ENCODE measurements at regions not wholly inside any gene's neighbourhood (a gene's known extent, or its start where the extent isn't known, plus 50 kb on each side); places are given as distances from the start of the nearest gene placed in this dataset.

DNA sequence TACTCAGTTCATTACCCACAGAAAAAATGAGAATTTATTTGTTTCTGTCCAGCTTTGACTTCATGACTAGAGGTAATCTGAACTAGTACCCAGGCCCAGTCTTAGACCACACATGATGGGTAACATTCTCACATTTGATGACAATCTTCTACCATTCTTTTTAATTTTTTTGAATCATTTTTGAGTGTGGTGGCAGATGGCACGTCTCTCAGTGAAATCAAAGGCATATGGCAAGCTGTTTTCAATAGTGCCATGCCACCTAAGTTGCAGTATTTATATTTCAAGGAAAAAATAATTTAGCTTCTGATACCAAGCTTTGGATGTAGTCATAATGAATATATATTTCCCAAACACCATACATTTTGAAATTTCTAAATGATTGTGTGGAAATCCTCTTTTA is 88.8 kb upstream of the HS3ST5 start:
- TF ChIP-seq, protein P1, sequence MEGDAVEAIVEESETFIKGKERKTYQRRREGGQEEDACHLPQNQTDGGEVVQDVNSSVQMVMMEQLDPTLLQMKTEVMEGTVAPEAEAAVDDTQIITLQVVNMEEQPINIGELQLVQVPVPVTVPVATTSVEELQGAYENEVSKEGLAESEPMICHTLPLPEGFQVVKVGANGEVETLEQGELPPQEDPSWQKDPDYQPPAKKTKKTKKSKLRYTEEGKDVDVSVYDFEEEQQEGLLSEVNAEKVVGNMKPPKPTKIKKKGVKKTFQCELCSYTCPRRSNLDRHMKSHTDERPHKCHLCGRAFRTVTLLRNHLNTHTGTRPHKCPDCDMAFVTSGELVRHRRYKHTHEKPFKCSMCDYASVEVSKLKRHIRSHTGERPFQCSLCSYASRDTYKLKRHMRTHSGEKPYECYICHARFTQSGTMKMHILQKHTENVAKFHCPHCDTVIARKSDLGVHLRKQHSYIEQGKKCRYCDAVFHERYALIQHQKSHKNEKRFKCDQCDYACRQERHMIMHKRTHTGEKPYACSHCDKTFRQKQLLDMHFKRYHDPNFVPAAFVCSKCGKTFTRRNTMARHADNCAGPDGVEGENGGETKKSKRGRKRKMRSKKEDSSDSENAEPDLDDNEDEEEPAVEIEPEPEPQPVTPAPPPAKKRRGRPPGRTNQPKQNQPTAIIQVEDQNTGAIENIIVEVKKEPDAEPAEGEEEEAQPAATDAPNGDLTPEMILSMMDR (IDR thresholded peaks at IDR 0.05; ENCODE audit: insufficient read depth, low read depth, low read length) = no peak
- TF ChIP-seq EZH2 (IDR thresholded peaks at IDR 0.05; ENCODE audit: insufficient read depth, low read length) = no peak

All from astrocyte (in vitro differentiated cells and primary cell).